ENCODE measurements at regions not wholly inside any gene's neighbourhood (a gene's known extent, or its start where the extent isn't known, plus 50 kb on each side); places are given as distances from the start of the nearest gene placed in this dataset.
"Not testable (repeated sequence)": the region's sequence is repeated elsewhere in the genome, so short reads cannot be mapped to it uniquely, and the experiment has no call there.

DNA sequence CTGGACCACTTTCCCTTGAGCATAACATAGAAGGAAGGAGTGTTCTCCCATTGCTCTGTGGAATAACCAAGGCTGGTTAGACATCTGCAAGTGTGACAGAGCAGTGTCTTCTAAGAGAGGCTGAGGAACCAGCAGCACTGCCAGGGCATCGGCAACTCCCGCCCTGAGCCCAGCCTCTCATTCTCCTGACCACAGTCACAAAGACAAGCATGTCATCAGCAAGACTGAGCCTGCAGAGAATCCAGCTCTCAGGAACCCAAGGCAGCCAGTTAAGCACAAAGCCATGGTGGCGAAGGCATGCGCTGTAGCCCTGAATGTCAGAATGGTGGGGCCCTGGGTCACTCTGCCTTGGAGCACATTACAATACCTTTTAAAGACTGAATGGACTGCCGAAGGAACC is 253.9 kb downstream of the AGTPBP1 start:
- DNase-seq: no peak

DNA sequence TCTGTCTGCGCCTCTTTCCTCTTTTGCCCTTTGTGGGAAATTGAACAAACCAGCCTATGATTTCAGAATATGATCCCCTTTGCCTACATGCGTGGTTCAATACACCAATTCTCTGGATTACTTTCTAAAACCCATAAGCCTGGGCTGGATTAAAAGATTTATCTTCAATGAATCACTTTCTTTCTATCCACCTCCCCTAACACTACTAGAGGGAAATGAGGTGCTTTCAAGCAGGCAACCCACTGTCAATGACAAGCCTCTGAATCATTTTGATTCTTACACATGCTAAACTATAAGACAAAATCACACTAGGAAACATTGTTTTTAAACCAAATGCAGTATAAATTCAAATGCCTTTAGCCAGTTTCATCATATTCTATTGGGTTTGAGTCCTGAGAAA is 257.5 kb downstream of the AGTPBP1 start:
- no peak for DNase-seq

DNA sequence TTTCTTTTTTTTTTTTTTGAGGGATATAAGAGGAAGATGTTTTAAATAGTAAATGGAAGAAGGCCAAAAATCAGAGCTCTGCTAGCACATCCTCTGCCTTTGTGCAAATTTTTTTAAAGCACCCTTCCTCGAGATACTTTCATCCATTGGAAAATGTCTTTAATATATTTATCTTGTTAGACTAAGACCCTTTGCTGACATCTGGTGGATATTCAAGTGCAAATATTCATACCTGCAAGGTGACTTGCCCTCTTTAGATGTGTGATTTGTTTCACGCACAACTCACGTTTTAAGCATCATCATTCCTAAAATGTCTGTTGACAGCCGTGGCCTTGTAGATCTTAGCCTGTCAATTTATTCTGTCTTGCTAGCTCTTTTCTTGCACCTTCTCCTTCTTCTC is 258.5 kb downstream of the AGTPBP1 start:
- no peak for DNase-seq

DNA sequence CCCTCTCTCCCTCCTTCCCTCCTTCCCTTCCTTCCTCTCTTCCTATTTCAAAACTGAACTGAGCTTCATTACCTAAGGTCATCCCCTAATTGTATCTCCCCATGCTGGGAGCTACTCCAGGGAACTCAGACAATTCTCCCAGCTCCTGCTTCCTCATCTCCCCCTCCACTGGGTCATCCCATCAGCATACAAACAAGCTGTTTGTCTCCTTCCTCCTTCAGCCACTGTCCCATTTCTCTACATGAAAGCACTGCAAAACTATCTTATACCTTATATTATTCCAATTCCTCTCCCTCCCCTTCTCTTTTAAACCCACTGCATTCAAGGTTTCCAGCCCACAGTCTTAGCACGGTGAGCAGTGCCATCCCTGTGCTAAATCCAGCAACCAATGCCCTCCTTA is 262.4 kb downstream of the AGTPBP1 start:
- no peak for DNase-seq

GRCh38 chr9:85478847-85479246 is 262.9 kb downstream of the AGTPBP1 start:
- DNase-seq: no peak

GRCh38 chr9:85474896-85475295 is 266.9 kb downstream of the AGTPBP1 start:
- not testable (repeated sequence) for DNase-seq

- no peak for DNase-seq
These were observed 270.0 kb downstream of the AGTPBP1 start for GRCh38 chr9:85471791-85472190.

DNA sequence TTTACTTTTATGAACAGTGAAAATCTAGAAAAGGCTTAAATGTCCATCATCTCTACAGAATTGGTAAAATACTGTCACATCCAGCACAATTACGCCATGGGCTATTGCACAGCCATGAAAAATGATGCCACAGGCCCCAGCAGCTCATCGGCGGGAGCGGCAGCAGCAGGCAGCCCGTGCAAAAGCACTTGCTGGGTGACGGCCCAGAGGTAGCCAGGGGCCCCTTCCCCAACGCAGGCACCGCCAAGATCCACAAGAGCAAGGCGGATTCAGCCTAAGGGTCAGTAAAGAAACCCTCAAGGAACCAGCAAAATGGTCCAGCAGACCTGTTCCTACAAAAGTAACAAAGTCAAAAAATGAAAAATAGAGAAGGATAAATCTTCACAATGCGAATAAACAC is 272.7 kb downstream of the AGTPBP1 start:
- DNase-seq: no peak

DNA sequence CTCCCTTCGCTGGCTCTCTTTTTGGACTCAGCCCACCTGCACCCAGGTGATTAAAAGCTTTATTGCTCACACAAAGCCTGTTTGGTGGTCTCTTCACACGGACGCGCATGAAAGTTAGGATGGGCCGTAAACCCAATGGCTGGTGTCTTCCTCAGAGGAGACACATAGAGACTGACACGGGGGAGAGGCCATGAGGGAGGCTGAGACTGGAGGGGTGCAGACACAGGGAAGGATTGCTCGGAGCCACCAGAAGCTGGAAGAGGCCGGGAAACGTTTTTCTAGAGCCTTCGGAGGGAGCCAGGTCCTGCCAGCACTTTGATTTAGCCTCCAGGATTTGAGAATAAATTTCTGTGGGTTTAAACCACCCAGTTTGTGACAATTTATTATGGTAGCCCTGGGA is 274.9 kb downstream of the AGTPBP1 start:
- DNase-seq: no peak

GRCh38 chr9:85458114-85458864 is 283.5 kb downstream of the AGTPBP1 start:
- DNase-seq: not testable (repeated sequence)

GRCh38 chr9:85453850-85454249 is 287.9 kb downstream of the AGTPBP1 start:
- DNase-seq: no peak

DNA sequence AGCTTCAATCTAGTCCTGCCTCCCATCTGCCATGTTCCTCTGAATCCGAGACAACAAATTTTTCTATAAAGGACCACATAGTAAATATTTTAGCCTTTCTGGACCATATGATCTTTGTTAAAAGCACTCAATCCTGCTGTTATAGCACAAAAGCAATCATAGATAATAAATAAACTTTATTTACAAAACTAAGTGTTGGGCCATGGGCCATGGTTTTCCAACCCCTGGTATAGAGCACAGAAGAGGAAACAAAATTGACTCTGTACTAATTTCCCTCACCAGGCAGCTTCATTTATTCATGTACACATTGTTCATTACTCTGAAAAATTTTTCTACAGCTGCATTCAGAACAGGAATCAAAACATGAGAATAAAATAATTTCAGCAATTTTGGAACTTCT is 288.9 kb downstream of the AGTPBP1 start:
- DNase-seq: no peak

DNA sequence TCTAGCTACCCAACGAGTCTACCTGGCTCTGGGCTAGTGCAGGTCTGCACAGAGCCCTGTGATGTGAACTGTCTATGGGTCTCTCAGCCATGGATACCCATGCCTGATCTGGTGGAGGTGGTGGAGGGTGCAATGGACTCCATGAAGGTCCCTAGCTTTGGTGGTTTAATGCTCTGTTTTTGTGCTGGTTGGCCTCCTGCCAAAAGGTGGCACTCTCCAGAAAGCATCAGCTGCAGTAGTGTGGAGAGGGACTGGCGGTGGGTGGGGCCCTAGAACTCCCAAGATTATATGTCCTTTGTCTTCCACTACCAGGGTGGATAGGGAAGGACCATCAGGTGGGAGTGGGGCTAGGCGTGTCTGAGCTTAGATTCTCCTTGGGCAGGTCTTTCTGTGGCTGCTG is 290.1 kb downstream of the AGTPBP1 start:
- DNase-seq: no peak

DNA sequence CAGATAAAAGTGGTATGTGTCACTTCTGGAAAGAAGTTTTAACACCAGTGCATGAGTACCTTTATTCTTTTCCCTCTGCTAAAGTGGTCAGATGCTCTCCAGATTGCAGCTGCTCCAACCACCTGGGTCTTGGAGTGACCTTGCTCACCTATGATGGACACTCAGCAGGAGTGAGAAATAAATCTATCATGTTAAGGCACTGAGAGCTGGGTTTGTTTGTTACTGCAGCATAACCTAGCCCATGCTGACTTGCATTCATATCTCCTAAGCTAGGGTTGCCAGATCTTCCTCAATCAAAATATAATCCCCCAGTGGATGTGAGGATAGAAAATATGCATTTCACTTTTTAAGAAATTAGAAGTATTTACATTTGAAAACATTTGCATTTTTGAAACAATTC is 295.9 kb downstream of the AGTPBP1 start:
- no peak for DNase-seq

DNA sequence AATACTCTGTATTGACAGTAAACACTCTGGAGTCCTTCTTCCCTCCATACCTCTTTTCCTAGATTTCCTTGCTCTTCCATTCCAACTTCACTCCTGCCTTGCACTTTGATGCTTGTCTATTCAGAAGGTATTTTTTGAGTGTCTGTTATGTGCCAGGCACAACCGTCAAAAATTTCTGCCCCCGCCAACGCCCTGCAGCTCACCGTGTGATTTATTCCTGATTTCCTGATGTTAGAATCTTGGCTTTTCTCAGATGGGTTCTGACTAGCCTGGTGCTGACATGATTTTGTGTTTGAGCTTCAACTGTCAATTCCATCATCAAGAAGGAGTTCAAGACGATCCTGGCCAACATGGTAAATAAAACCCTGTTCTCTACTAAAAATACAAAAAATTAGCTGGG is 297.5 kb downstream of the AGTPBP1 start:
- no peak for DNase-seq

- no peak for DNase-seq
These were observed 298.6 kb downstream of the AGTPBP1 start for GRCh38 chr9:85443190-85443598.

DNA sequence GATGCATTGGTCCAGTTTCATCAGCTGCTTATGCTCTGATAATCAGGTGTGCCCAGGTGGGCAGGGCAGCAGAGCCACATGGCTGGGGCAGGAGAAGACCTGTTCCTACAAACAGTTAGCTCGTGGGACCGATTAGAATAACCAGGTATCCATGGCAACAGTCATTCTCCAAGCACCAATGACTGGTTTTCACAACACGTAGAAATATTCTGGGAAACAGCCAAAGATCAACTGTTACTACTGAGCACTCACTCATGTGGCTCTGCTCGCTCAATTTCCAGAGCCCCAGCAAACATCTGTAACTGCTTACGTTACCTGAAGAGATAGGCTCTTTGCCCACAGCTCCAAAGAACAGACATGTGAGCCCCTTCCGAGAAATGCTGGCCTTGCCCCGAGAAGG is 302.0 kb downstream of the AGTPBP1 start:
- DNase-seq: no peak

GRCh38 chr9:85433956-85434355 is 307.8 kb downstream of the AGTPBP1 start:
- not testable (repeated sequence) for DNase-seq

DNA sequence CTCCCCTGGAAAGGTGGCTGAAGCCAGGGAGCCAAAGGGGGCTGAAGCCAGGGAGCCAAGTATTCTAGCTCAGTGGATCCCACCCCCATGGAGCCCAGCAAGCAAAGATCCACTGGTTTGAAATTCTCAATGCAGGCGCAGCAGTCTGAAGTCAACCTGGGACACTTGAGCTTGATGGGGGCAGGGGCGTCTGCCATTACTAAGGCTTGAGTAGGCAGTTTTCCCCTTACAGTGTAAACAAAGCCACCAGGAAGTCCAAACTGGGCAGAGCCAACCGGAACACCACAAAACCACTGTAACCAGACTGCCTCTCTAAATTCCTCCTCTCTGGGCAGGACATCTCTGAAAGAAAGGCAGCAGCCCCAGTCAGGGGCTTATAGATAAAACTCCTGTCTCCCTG is 308.2 kb downstream of the AGTPBP1 start:
- DNase-seq: not testable (repeated sequence)

GRCh38 chr9:85433046-85433445 is 308.7 kb downstream of the AGTPBP1 start:
- DNase-seq: no peak

GRCh38 chr9:85432599-85432998 is 309.2 kb downstream of the AGTPBP1 start:
- no peak for DNase-seq

- no peak for DNase-seq
These were observed 310.2 kb downstream of the AGTPBP1 start for GRCh38 chr9:85431339-85432102.

DNA sequence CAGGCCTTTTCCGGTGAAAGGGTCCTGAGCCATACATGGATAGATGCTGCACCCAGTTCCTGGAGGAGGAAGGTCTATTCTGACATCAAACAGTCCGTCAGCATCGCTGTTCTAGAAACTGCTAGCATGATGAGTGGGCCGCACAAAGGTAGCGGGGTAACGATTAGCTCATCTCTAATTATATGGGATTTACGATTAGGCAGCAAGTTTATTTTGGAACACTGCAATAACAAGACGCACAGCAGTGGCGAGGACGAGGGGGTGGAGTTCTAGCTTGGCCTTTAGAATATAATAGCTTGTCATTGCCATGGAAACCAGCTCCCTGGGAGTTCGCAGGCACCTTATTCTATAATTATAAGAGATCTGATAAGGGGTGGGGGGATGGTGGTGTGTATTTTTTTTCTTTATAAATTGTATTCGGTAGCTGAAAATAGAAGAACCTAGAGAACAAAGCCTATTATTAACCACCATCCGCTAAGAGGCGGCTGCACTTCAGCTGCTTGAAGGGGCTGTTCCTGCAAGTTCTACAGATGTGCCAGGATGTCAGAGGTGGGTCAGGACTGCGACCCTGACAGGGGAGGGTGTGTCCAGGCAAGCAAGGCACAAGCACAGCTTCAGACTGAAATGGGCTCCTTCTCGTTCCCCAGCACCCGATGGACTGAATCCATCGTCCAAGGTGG is 311.0 kb downstream of the AGTPBP1 start:
- DNase-seq: no peak

DNA sequence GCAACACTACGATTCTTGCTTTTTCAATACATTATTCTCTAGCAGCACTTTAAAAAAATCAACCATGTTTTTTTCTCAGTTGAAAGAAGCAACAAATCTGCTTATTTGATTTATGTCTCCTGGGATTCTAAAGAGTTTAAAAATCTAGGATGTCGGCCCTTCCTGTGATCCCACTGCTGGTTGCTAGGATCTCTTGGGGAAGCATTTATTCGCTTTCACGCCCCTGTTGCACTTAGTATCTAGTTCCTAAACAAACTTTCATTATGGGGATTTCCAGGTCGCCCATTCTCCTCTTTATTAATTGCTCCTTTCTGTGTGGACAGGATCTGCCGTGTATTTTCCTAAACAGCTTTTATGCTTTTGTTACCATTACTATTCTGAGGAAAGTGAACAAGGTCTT is 313.5 kb downstream of the AGTPBP1 start:
- DNase-seq: no peak
